GM12878 (cell line): ENCODE measurements at regions not wholly inside any gene's neighbourhood (a gene's known extent, or its start where the extent isn't known, plus 50 kb on each side); places are given as distances from the start of the nearest gene placed in this dataset.

Source experiments
- ATAC-seq: fragments of 200-7000 bp; cut with Tn5 transposase; 3 replicates; pipeline ENCODE4 v1.9.1; 2020; ENCODE audit warnings: mild to moderate bottlenecking, moderate library complexity
- BruUV-seq: library from RNA; stranded (reverse); fragments of 400-500 nt; replicated peaks from 2 replicates; lab custom pipeline; 2021; lab: Mats Ljungman, UMichigan
- CTCF ChIA-PET: fragments of 300-600 bp; sonication (Branson Sonifier 250); formaldehyde crosslinking; extraction: SDS; loops from one replicate; lab custom pipeline; 2021; ENCODE audit warnings: inconsistent platforms; lab: Yijun Ruan, JAX
- POLR2A ChIA-PET: fragments of 350-600 bp; formaldehyde crosslinking; extraction: SDS; loops from one replicate; lab custom pipeline; 2021; ENCODE audit warnings: inconsistent platforms; lab: Charles Lee
- RAD21 ChIA-PET: fragments of 300-600 bp; sonication (Branson Sonifier 250); formaldehyde crosslinking; loops from one replicate; lab custom pipeline; 2023; ENCODE audit warnings: antibody characterized with exemption; ENCODE audit not compliant: unreplicated experiment; lab: Charles Lee
- SMC1A ChIA-PET: fragments of 300-600 bp; sonication (Branson Sonifier 250); formaldehyde crosslinking; loops from one replicate; lab custom pipeline; 2023; ENCODE audit not compliant: unreplicated experiment, uncharacterized antibody; lab: Charles Lee
- DNase-seq: peaks from one replicate; pipeline ENCODE4 v3.0.0-alpha.2; 2011; ENCODE audit warnings: low read depth, low spot score
- FAIRE-seq: peaks from 3 replicates; lab custom pipeline; 2011; peaks lifted over from hg19 to GRCh38; lab: Jason Lieb, UNC
- H2AFZ ChIP-seq: 2 replicates; pipeline ENCODE4 v1.6.0; 2011; ENCODE audit warnings: low read depth, low read length, control low read depth; ENCODE audit not compliant: control insufficient read depth
- H3K27ac ChIP-seq: 2 replicates; pipeline ENCODE4 v1.5.1; 2011; ENCODE audit warnings: control low read depth; ENCODE audit not compliant: control insufficient read depth, insufficient read depth
- H3K27me3 ChIP-seq, 2 experiments: replicated peaks in 1 of 2; 2 replicates each; pipeline versions ENCODE4 v1.6.0 to v1.6.1; 2011; ENCODE audit warnings: low read length in 1 of 2; ENCODE audit not compliant: control insufficient read depth in 2 of 2, insufficient read depth in 2 of 2
- H3K36me3 ChIP-seq, 2 experiments: 2 replicates each; pipeline ENCODE4 v1.5.1; 2011; ENCODE audit warnings: low read length in 1 of 2; ENCODE audit not compliant: control insufficient read depth in 2 of 2, insufficient read depth in 2 of 2
- H3K4me1 ChIP-seq: 2 replicates; pipeline ENCODE4 v1.6.1; 2011; ENCODE audit warnings: mild to moderate bottlenecking, low read length, moderate library complexity, mixed read lengths; ENCODE audit not compliant: control insufficient read depth, insufficient read depth
- H3K4me2 ChIP-seq: 2 replicates; pipeline ENCODE4 v1.6.0; 2011; ENCODE audit warnings: control low read depth; ENCODE audit not compliant: control insufficient read depth, insufficient read depth
- H3K4me3 ChIP-seq: fragments of 200-600 bp; sonication (generic); 2 replicates; pipeline ENCODE4 v1.5.1; 2016
- H3K79me2 ChIP-seq: 2 replicates; pipeline ENCODE4 v1.6.0; 2011; ENCODE audit warnings: low read length; ENCODE audit not compliant: control insufficient read depth, insufficient read depth
- H3K9ac ChIP-seq: 2 replicates; pipeline ENCODE4 v1.8.0; 2011; ENCODE audit warnings: low read length, control low read depth, mixed read lengths; ENCODE audit not compliant: control insufficient read depth, insufficient read depth
- H3K9me3 ChIP-seq: replicated peaks from 3 replicates; pipeline ENCODE4 v1.5.1; 2011; ENCODE audit warnings: mild to moderate bottlenecking, low read length; ENCODE audit not compliant: control insufficient read depth, insufficient read depth
- H4K20me1 ChIP-seq: 2 replicates; pipeline ENCODE4 v1.6.0; 2011; ENCODE audit not compliant: control insufficient read depth, insufficient read depth
- IKZF2 ChIP-seq, 2 experiments: fragments of 450-650 bp; IDR thresholded peaks; 2 replicates each; pipeline ENCODE4 v1.6.1; 2017; ENCODE audit warnings: mild to moderate bottlenecking in 2 of 2, moderate library complexity in 2 of 2
- MLLT1 ChIP-seq: fragments of 450-650 bp; IDR thresholded peaks from 2 replicates; pipeline ENCODE4 v1.6.1; 2016; ENCODE audit warnings: mild to moderate bottlenecking
- RBBP5 ChIP-seq: fragments of 200-600 bp; sonication (generic); conservative IDR thresholded peaks from 2 replicates; pipeline ENCODE4 v1.6.1; 2016
- RFX5 ChIP-seq: IDR thresholded peaks from 2 replicates; pipeline ENCODE4 v1.6.1; 2011; ENCODE audit warnings: low read depth, low read length, improper control_type of control experiment
- SREBF2 ChIP-seq: IDR thresholded peaks from 2 replicates; pipeline ENCODE4 v1.6.1; 2012; ENCODE audit warnings: mild to moderate bottlenecking, low read length
- TCF12 ChIP-seq: IDR thresholded peaks from 2 replicates; pipeline ENCODE4 v1.6.1; 2011; ENCODE audit warnings: low read depth, mild to moderate bottlenecking, low read length
- WGBS: methylation state at CpG from one replicate; pipeline ENCODE4 v1.1.6; 2016; ENCODE audit warnings: low lambda C conversion rate; ENCODE audit not compliant: insufficient replicate concordance, insufficient coverage; ENCODE audit errors: missing lambda C conversion rate; 5-methylcytosine and 5-hydroxymethylcytosine counted together
- in situ Hi-C: fragments of 300-500 bp; cut with MboI; formaldehyde crosslinking; loops from 9 replicates; pipeline ENCODE4 v1.14.3; 2018; ENCODE audit warnings: mixed read lengths
- intact Hi-C: fragments of 100-400 bp; cut with micrococcal nuclease; formaldehyde crosslinking; loops from one replicate; pipeline ENCODE4 v1.14.2; 2022; ENCODE audit not compliant: unreplicated experiment

GRCh38 chr3:178415384-178415783 lies 120.9 kb upstream of the KCNMB2 start:
- no peak for ATAC-seq
- Histone ChIP-seq H3K27me3 (no peaks in the 10 kb centered on the region), H4K20me1 (no peaks in the 10 kb centered on the region), H3K9me3 (no peaks in the 10 kb centered on the region), H2AFZ (no peak overlapping the region), H3K4me3 (no peak overlapping the region), H3K36me3 (no peaks in the 10 kb centered on the region), H3K4me2 (no peak overlapping the region), H3K4me1 (no peaks in the 10 kb centered on the region), H3K27ac (no peak overlapping the region), H3K9ac (no peak overlapping the region), H3K79me2 (no peaks in the 10 kb centered on the region)
- RAD21 ChIA-PET = no interaction called here
- CTCF ChIA-PET = no interaction called here
- SMC1A ChIA-PET = no interaction called here
- WGBS = 63% methylated on average over 8 of the region's 8 CpGs
- FAIRE-seq = no peak
- no peak for DNase-seq
- intact Hi-C loops = no loop called here
- in situ Hi-C loops = no loop called here
- TF ChIP-seq SREBF2 (no peak), IKZF2 (IDR thresholded peaks at IDR 0.05) (no peak), MLLT1 (no peak)
- POLR2A ChIA-PET = no interaction called here
- BruUV-seq = no TSS peak

- H3K4me1 ChIP-seq = no peaks in the 10 kb centered on the region
- ChIA-PET POLR2A (no interaction called here), SMC1A (interaction anchor here (0.6 kb wide), 1 partner anchor 23 kb away, joined by 3 read pairs; no protein-coding TSS in a partner anchor), CTCF (no interaction called here), RAD21 (no interaction called here)
- H3K4me3 ChIP-seq = no peak overlapping the region
- no peaks in the 10 kb centered on the region for H3K36me3 ChIP-seq
- FAIRE-seq (no peak), DNase-seq (no peak), ATAC-seq (no peak)
- BruUV-seq = no TSS peak
- H2AFZ ChIP-seq = peak overlapping the region; percentile 0; the same call in 1 of the 2 replicates
- H3K27ac ChIP-seq = no peak overlapping the region
- intact Hi-C loops = no loop called here
- in situ Hi-C loops = no loop called here
- no peaks in the 10 kb centered on the region for H4K20me1 ChIP-seq
- H3K27me3 ChIP-seq = no peaks in the 10 kb centered on the region
- H3K79me2 ChIP-seq = no peaks in the 10 kb centered on the region
- H3K9ac ChIP-seq = no peak overlapping the region
- 79% methylated on average over 4 of the region's 4 CpGs for WGBS
- TF ChIP-seq TCF12 (no peak), RFX5 (no peak), RBBP5 (no peak)
- no peak overlapping the region for H3K4me2 ChIP-seq
- no peaks in the 10 kb centered on the region for H3K9me3 ChIP-seq
Measured at GRCh38 chr3:178417736-178418135, 118.5 kb upstream of the KCNMB2 start.
